GM18499 (cell line): ENCODE measurements at regions not wholly inside any gene's neighbourhood (a gene's known extent, or its start where the extent isn't known, plus 50 kb on each side); places are given as distances from the start of the nearest gene placed in this dataset.
"Not testable (repeated sequence)": the region's sequence is repeated elsewhere in the genome, so short reads cannot be mapped to it uniquely, and the experiment has no call there.

Source experiments
- ATAC-seq: cut with Tn5 transposase; IDR thresholded peaks from one replicate; pipeline ENCODE4 v1.9.1; 2021; ENCODE audit warnings: moderate number of reproducible peaks; ENCODE audit not compliant: insufficient read depth, unreplicated experiment

GRCh38 chr12:92062539-92063493 is 82.8 kb downstream of the BTG1 start:
- no peak for ATAC-seq

DNA sequence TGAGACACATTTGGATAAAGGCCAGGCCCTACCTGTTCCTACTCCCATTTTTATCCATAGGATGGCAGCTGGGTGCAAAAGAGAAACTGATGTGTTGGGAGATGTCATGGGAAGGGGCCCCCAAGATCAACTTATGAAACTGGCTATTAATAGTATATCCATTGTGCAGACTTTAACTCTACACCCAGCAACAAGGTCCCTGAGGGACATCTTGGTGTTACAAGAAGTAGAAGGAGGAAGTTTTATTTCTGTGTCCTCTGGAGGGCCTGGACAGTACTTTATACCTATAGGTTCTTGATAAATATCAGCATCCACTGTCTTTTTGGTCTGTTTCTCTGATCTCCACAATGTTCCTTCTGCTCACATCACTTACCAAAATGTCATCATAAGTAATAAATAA is 84.6 kb downstream of the BTG1 start:
- no peak for ATAC-seq

- no peak for ATAC-seq
These were observed 85.7 kb downstream of the BTG1 start for GRCh38 chr12:92059960-92060359.

GRCh38 chr12:92058664-92059063 is 87.0 kb downstream of the BTG1 start:
- no peak for ATAC-seq

DNA sequence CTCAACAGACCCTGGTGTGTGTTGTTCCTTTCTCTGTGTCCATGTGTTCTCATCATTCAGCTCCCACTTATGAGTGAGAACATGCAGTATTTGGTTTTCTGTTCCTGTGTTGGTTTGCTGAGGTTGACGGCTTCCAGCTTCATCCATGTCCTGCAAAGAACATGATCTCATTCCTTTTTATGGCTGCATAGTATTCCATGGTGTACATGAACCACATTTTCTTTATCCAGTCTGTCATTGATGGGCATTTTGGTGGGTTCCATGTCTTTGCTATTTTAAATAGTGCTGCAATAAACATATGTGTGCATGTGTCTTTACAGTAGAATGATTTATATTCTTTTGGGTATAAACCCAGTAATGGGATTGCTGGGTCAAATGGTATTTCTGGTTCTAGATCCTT is 88.9 kb downstream of the BTG1 start:
- ATAC-seq = not testable (repeated sequence)

DNA sequence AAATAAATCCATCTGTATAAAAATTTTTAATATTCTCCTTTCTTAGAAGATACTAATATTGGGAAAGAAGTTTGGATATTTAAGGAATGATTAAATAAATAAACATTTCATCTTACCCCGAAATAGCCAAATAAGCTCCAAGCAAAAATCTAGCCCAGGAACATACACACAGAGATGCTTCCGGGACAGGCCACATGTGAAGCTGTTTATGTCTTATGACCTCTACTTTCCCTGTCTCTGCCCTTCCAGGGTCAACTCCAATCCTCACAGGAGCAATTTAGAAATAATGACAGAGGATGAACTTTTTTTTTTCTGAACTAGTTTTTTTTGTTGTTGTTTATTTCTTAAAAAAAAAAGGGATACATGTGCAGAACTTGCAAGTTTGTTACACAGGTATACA is 89.4 kb downstream of the BTG1 start:
- no peak for ATAC-seq

DNA sequence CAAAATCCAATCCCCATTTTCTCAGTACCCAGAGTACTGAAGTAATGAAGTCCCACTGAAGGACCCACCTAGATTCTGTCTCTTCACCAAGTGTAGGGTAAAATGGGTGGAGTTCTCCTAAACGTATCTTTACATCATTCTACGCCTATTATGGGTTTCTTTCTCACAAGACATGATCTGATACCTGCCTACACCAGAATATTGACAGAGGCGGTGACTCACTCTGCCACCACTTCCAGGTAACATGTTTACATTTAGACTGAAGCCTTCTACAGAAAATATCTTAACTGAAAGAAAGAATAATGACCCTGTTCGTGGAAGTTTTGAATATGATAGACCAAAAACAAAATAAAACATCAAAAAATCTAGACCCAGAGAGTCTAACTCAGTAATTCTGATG is 89.8 kb downstream of the BTG1 start:
- ATAC-seq = no peak

DNA sequence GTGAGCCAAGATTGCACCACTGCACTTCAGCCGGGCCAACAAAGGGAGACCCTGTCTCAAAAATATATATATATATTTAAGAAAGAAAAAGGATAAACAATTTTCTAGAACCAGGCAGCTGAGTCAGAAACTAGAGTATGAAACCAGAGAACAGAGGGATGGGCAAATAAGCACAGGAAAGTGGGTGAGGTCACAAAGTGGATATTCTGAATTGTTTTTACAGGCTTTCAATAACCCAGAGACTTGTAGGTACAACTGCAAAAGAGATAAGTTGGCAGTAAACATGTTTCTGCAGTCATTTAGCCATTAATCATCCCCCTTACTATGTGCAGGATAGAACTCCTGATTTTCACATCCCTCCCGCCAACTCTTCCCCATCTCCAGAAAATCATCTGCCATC is 94.2 kb downstream of the BTG1 start:
- no peak for ATAC-seq

- peak; percentile 77 for ATAC-seq
These were observed 96.2 kb downstream of the BTG1 start for GRCh38 chr12:92049403-92049802.

- no peak for ATAC-seq
These were observed 98.2 kb downstream of the BTG1 start for GRCh38 chr12:92047393-92047826.

GRCh38 chr12:92046557-92047392 is 98.9 kb downstream of the BTG1 start:
- no peak for ATAC-seq

DNA sequence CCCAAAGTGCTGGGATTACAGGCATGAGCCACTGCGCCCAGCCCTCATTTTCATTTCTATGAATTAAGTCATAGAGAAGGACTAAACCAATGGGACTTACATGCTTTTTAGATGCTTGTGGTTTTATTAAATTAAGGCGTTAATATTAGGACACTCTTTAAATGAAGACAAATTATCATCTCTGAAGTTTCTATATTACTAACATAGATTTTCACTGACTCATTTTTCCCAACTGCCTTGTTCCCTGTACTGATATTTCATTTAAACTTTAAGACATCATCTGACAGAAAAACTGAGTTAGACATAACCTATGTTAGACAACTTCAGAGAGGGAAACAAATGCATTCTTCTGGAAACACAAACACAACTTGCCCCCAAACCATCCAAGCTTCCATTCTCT is 99.8 kb downstream of the BTG1 start:
- ATAC-seq = no peak

DNA sequence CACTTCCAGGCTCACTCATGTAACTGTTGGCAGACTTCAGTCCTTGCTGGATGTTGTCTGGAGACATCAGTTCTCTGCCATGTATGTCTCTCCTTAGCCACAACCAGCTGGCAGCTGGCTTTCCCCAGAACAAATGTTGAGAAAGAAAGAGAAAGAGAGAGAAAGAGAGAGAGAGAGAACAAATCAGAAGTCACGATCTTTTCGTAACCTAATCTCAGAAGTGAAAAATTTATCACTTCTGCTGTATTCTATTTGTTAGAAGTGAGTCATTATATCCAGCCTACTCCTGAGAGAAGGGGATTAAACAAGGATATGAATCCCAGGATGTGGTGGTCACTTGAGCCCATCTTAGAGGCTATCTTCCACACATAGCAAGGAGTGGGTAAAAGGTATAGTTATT is 101.2 kb downstream of the BTG1 start:
- no peak for ATAC-seq

- no peak for ATAC-seq
These were observed 102.7 kb downstream of the BTG1 start for GRCh38 chr12:92042791-92043531.

- no peak for ATAC-seq
These were observed 103.9 kb downstream of the BTG1 start for GRCh38 chr12:92041742-92042141.

GRCh38 chr12:92039046-92039445 is 106.6 kb downstream of the BTG1 start:
- ATAC-seq = no peak

GRCh38 chr12:92038476-92038875 is 107.2 kb downstream of the BTG1 start:
- ATAC-seq = no peak

- ATAC-seq = no peak
These were observed 108.7 kb downstream of the BTG1 start for GRCh38 chr12:92036771-92037453.

DNA sequence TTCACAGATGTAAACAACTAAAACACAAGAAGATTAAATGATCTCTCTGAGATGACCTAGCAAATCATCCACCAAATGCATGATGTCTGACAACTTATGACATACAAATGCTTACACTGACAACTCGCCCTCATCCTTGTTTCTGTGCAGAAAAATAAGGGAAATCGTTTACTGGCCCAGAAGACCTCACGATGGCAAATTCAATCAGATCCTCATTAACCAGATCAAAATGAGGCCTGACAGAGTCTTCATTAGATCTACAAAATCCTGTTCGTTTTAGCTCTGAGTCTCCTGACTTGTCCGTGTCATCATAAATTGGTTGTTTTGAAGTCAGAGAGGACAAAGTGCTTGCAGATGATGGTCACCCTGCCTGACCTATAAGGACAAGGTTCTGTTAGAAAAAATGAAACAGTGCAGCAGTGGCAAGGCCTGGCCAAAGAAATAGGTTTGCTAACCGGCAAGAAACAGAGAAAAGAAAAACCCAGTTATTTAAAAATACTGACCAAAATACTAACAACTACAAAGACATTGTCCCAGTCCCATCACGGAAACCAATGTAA is 109.5 kb downstream of the BTG1 start:
- no peak for ATAC-seq

GRCh38 chr12:92035477-92035876 is 110.2 kb downstream of the BTG1 start:
- ATAC-seq = peak; percentile 0
